K562 (cell line): ENCODE measurements at regions not wholly inside any gene's neighbourhood (a gene's known extent, or its start where the extent isn't known, plus 50 kb on each side); places are given as distances from the start of the nearest gene placed in this dataset.

ENCODE experiments used
- ATAC-seq: fragments of 200-7000 bp; cut with Tn5 transposase; 3 replicates; pipeline ENCODE4 v1.9.1; 2020; ENCODE audit warnings: moderate library complexity
- BruUV-seq: library from RNA; stranded (reverse); fragments of 400-500 nt; replicated peaks from 2 replicates; lab custom pipeline; 2021; lab: Mats Ljungman, UMichigan
- CTCF ChIA-PET: fragments of 300-600 bp; formaldehyde crosslinking; extraction: SDS; loops from one replicate; lab custom pipeline; 2021; ENCODE audit warnings: low intra/inter-chr PET ratio; lab: Yijun Ruan, JAX
- POLR2A ChIA-PET: fragments of 300-600, 350-650 bp; sonication (Branson Sonifier 250); formaldehyde crosslinking; extraction: SDS; loops from one replicate; lab custom pipeline; 2021; ENCODE audit warnings: antibody characterized with exemption, inconsistent platforms; lab: Yijun Ruan, JAX
- DNase-seq, 4 experiments: peaks; one replicate each; pipeline versions ENCODE4 v3.0.0 to v3.0.0-alpha.2; 2011 to 2018; ENCODE audit warnings: low spot score in 3 of 4, mixed read lengths in 3 of 4; ENCODE audit errors: extremely low read depth in 1 of 4
- FAIRE-seq: peaks from 2 replicates; lab custom pipeline; 2011; peaks lifted over from hg19 to GRCh38; lab: Jason Lieb, UNC
- H2AFZ ChIP-seq: 2 replicates; pipeline ENCODE4 v1.6.0; 2011; ENCODE audit warnings: low read depth, low read length, control low read depth, inconsistent platforms
- H3K27ac ChIP-seq: fragments of 200-600 bp; 3 replicates; pipeline ENCODE4 v1.8.0; 2011; ENCODE audit warnings: low read depth, mild to moderate bottlenecking, control low read depth, inconsistent platforms, low read length, moderate library complexity, mixed read lengths; ENCODE audit errors: extremely low read depth
- H3K27me3 ChIP-seq, 2 experiments: fragments of 300-600 bp in 1 of 2; 2 replicates in 1 of 2; 3 replicates in 1 of 2; pipeline versions ENCODE4 v1.6.0 to v1.8.0; 2011; ENCODE audit warnings: inconsistent platforms in 2 of 2, low read length in 2 of 2, mild to moderate bottlenecking in 1 of 2, mixed read lengths in 1 of 2, moderate library complexity in 1 of 2; ENCODE audit not compliant: control insufficient read depth in 2 of 2, insufficient read depth in 2 of 2
- H3K36me3 ChIP-seq: fragments of 300-600 bp; 3 replicates; pipeline ENCODE4 v1.8.0; 2011; ENCODE audit warnings: mild to moderate bottlenecking, low read length, inconsistent platforms; ENCODE audit not compliant: control insufficient read depth, insufficient read depth
- H3K4me1 ChIP-seq, 2 experiments: fragments of 200-600 bp in 1 of 2; replicated peaks in 1 of 2; 2 replicates in 1 of 2; 3 replicates in 1 of 2; pipeline versions ENCODE4 v1.5.1 to v1.8.0; 2011; ENCODE audit warnings: inconsistent platforms in 2 of 2, low read length in 2 of 2, mild to moderate bottlenecking in 1 of 2, mixed read lengths in 1 of 2, moderate library complexity in 1 of 2; ENCODE audit not compliant: control insufficient read depth in 2 of 2, insufficient read depth in 2 of 2
- H3K4me2 ChIP-seq: 2 replicates; pipeline ENCODE4 v1.6.1; 2011; ENCODE audit warnings: low read length, control low read depth, inconsistent platforms, mixed read lengths; ENCODE audit not compliant: insufficient read depth
- H3K4me3 ChIP-seq: fragments of 200-600 bp; sonication (generic), shearing (Covaris generic); 2 replicates; pipeline ENCODE4 v1.5.1; 2016; ENCODE audit warnings: control low read depth, inconsistent platforms
- H3K79me2 ChIP-seq: fragments of 200-600 bp; 3 replicates; pipeline ENCODE4 v1.8.0; 2011; ENCODE audit warnings: low read length, inconsistent platforms; ENCODE audit not compliant: control insufficient read depth, insufficient read depth
- H3K9ac ChIP-seq, 2 experiments: 2 replicates each; pipeline versions ENCODE4 v1.6.0 to v1.6.1; 2011; ENCODE audit warnings: low read depth in 2 of 2, low read length in 2 of 2, control low read depth in 1 of 2, inconsistent platforms in 1 of 2, mild to moderate bottlenecking in 1 of 2, mixed read lengths in 1 of 2; ENCODE audit not compliant: insufficient read depth in 1 of 2
- H3K9me1 ChIP-seq: one replicate; pipeline ENCODE4 v1.6.0; 2011; ENCODE audit warnings: inconsistent platforms, mild to moderate bottlenecking, low read length, moderate library complexity; ENCODE audit not compliant: control insufficient read depth, insufficient read depth
- H3K9me3 ChIP-seq: replicated peaks from 2 replicates; pipeline ENCODE4 v1.5.1; 2011; ENCODE audit warnings: low read depth, low read length, inconsistent platforms; ENCODE audit not compliant: control insufficient read depth, insufficient read depth
- H4K20me1 ChIP-seq: replicated peaks from 2 replicates; pipeline ENCODE4 v1.6.1; 2011; ENCODE audit warnings: low read length, inconsistent platforms, mixed read lengths; ENCODE audit not compliant: control insufficient read depth, insufficient read depth
- CCAR2 ChIP-seq: fragments of 200-400 bp; formaldehyde crosslinking; IDR thresholded peaks from 2 replicates; pipeline ENCODE4 v1.6.1; 2017; ENCODE audit warnings: mild to moderate bottlenecking, low read depth, low read length
- CHD1 ChIP-seq: fragments of 200-600 bp; sonication (generic); IDR thresholded peaks from one replicate; pipeline ENCODE4 v1.6.1; 2012; ENCODE audit warnings: mild to moderate bottlenecking, moderate library complexity, low read length, inconsistent platforms
- E2F4 ChIP-seq: sonication (generic); formaldehyde crosslinking; IDR thresholded peaks from 2 replicates; pipeline ENCODE4 v1.8.0; 2022; ENCODE audit warnings: mild to moderate bottlenecking, low read depth, missing genetic modification reagents
- FOXJ2 ChIP-seq: fragments of 200-800 bp; sonication (Bioruptor generic); IDR thresholded peaks from 2 replicates; pipeline ENCODE4 v1.6.1; 2016; ENCODE audit warnings: missing genetic modification characterization, missing compliant biosample characterization
- NCOA4 ChIP-seq: fragments of 450-650 bp; IDR thresholded peaks from 2 replicates; pipeline ENCODE4 v1.6.1; 2018; ENCODE audit warnings: mild to moderate bottlenecking; ENCODE audit not compliant: partially characterized antibody
- ZNF407 ChIP-seq: fragments of 450-650 bp; IDR thresholded peaks from 2 replicates; pipeline ENCODE4 v1.6.1; 2016; ENCODE audit warnings: low read depth
- ZNF583 ChIP-seq: fragments of 250-450 bp; sonication (Bioruptor Pico); IDR thresholded peaks from 2 replicates; pipeline ENCODE4 v1.4.0; 2020
- ZNF584 ChIP-seq: fragments of 200-800 bp; sonication (Bioruptor generic); IDR thresholded peaks from 2 replicates; pipeline ENCODE4 v1.6.1; 2016; ENCODE audit warnings: low read depth, mild to moderate bottlenecking, missing genetic modification characterization, missing compliant biosample characterization
- in situ Hi-C: fragments of 300-500 bp; cut with MboI; formaldehyde crosslinking; loops from 4 replicates; pipeline ENCODE4 v1.15.0; 2018; ENCODE audit warnings: inconsistent platforms, mixed read lengths
- intact Hi-C: fragments of 100-400 bp; cut with micrococcal nuclease; formaldehyde crosslinking; loops from 2 replicates; pipeline ENCODE4 v1.14.2; 2022
- TF ChIP-seq, protein P1 (sequence below): fragments of 250-450 bp; sonication (Bioruptor Pico); IDR thresholded peaks from 2 replicates; pipeline ENCODE4 v1.9.0; 2021; ENCODE audit warnings: mild to moderate bottlenecking
- TF ChIP-seq, protein P2 (sequence below): IDR thresholded peaks from 2 replicates; pipeline ENCODE4 v1.6.1; 2014; ENCODE audit warnings: antibody characterized with exemption

GRCh38 chr2:180478883-180479282 is 471.8 kb upstream of the CWC22 start:
- no peaks in the 10 kb centered on the region for H3K27me3 ChIP-seq
- ATAC-seq (no peak), FAIRE-seq (no peak)
- H2AFZ ChIP-seq, result no peak overlapping the region
- H4K20me1 ChIP-seq, result no peaks in the 10 kb centered on the region
- no peaks in the 10 kb centered on the region for H3K9me3 ChIP-seq
- intact Hi-C loops, result no loop called here
- H3K4me3 ChIP-seq, result no peak overlapping the region
- H3K9me1 ChIP-seq, result no peaks in the 10 kb centered on the region
- no peaks in the 10 kb centered on the region for H3K36me3 ChIP-seq
- no peaks in the 10 kb centered on the region for H3K4me1 ChIP-seq
- POLR2A ChIA-PET, result interaction anchor here (0.6 to 0.7 kb wide), 2 partner anchors 32 to 263 kb away, joined by 3 read pairs; no protein-coding TSS in a partner anchor
- no peak overlapping the region for H3K4me2 ChIP-seq
- TF ChIP-seq FOXJ2 (tag) (no peak), E2F4 (no peak), ZNF583 (CRISPR knock-in tag) (no peak), NCOA4 (no peak), ZNF407 (no peak), CHD1 (no peak), ZNF584 (no peak), CCAR2 (no peak)
- TF ChIP-seq, protein P1, sequence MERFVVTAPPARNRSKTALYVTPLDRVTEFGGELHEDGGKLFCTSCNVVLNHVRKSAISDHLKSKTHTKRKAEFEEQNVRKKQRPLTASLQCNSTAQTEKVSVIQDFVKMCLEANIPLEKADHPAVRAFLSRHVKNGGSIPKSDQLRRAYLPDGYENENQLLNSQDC, result no peak
- TF ChIP-seq, protein P2, sequence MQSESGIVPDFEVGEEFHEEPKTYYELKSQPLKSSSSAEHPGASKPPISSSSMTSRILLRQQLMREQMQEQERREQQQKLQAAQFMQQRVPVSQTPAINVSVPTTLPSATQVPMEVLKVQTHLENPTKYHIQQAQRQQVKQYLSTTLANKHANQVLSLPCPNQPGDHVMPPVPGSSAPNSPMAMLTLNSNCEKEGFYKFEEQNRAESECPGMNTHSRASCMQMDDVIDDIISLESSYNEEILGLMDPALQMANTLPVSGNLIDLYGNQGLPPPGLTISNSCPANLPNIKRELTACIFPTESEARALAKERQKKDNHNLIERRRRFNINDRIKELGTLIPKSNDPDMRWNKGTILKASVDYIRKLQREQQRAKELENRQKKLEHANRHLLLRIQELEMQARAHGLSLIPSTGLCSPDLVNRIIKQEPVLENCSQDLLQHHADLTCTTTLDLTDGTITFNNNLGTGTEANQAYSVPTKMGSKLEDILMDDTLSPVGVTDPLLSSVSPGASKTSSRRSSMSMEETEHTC, result no peak
- TF ChIP-seq, all 486 proteins: peak for 0
- CTCF ChIA-PET, result no interaction called here
- Histone ChIP-seq H3K79me2 (no peaks in the 10 kb centered on the region), H3K9ac (no peak overlapping the region), H3K27ac (no peak overlapping the region)
- in situ Hi-C loops, result no loop called here
- DNase-seq, result no peak
- no TSS peak for BruUV-seq
